Suprapubic skin (tissue), 3 donors: ENCODE measurements at regions not wholly inside any gene's neighbourhood (a gene's known extent, or its start where the extent isn't known, plus 50 kb on each side); places are given as distances from the start of the nearest gene placed in this dataset.

Experiments
- CTCF ChIP-seq, 2 donors: fragments of 200-600 bp in 1 of 2; fragments of 450-650 bp in 1 of 2; sonication (generic) in 1 of 2; IDR thresholded peaks; one replicate each; pipeline ENCODE4 v1.5.1; 2016 to 2019; ENCODE audit warnings: antibody characterized with exemption in 2 of 2, mild to moderate bottlenecking in 1 of 2, moderate library complexity in 1 of 2
- POLR2A ChIP-seq, 2 donors: fragments of 450-650 bp; IDR thresholded peaks; one replicate each; pipeline ENCODE4 v1.6.1; 2017; ENCODE audit warnings: antibody characterized with exemption in 2 of 2, mild to moderate bottlenecking in 2 of 2, moderate library complexity in 2 of 2

DNA sequence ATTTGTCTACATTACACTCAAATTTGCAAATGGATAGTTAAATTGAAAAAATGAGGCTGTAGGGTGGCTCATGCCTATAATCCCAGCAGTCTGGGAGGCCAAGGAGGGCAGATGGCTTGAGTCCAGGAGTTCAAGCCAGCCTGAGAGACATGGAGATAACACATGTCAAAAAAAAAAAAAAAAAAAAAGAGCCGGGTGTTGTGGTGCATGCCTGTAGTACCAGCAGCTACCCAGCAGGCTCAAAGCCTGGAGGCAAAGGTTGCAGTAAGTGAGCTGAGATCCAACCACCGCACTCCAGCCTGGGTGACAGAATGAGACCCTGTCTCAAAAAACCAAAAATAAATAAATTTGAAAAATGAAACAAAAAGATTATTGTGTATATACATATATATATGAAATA, 119.9 kb upstream of the MGAT4C start:
- TF ChIP-seq CTCF (IDR thresholded peaks at IDR 0.05) (no peak), POLR2A (IDR thresholded peaks at IDR 0.05) (no peak)
